D341Med (cell line): ENCODE measurements at regions not wholly inside any gene's neighbourhood (a gene's known extent, or its start where the extent isn't known, plus 50 kb on each side); places are given as distances from the start of the nearest gene placed in this dataset.
"Not testable (repeated sequence)": the region's sequence is repeated elsewhere in the genome, so short reads cannot be mapped to it uniquely, and the experiment has no call there.

Experiments used
- DNase-seq: peaks from one replicate; pipeline ENCODE4 v3.0.0; 2012; ENCODE audit warnings: low spot score

GRCh38 chr12:107144441-107144840 is 51.1 kb upstream of the CRY1 start:
- no peak for DNase-seq

DNA sequence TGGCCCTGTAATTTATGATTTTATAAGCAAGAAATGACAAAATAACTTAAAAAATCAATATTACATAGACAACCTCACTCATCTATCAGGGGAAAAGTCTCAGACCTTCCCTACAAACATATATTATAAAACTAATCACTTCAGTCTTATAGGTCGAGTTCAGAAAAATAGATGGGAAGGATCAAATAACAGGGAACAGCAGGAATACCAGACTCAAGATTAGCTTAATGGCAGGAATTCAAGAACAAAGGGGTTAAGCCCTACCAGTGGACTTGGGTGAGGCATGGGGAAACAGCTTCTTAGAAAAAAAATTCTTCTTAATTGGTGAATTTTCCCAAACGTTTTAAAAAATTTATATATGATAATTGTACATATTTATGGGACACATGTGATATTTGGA is 51.6 kb upstream of the CRY1 start:
- DNase-seq = no peak

- DNase-seq = no peak
Measured at GRCh38 chr12:107145397-107145796, 52.0 kb upstream of the CRY1 start.

GRCh38 chr12:107148107-107148506 is 54.8 kb upstream of the CRY1 start:
- DNase-seq = no peak

DNA sequence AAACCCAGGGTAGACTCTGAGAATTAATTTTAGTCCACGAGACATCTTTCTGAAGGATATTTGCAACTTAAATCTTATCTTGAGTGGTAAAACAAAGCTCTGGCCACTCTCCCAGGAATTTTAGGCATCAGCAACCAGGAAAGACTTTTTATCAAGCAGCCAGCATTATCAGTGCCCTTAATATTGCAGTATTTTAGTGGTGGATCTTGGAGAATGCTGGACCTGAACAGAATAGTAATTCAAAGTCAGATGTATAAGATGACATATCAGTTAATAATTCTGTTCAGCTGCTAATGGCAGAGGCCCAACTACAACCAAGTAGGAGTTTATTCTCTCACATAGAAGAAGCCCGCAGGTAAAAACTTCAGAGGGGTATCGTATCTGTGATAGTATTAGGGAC is 59.0 kb upstream of the CRY1 start:
- DNase-seq = no peak

DNA sequence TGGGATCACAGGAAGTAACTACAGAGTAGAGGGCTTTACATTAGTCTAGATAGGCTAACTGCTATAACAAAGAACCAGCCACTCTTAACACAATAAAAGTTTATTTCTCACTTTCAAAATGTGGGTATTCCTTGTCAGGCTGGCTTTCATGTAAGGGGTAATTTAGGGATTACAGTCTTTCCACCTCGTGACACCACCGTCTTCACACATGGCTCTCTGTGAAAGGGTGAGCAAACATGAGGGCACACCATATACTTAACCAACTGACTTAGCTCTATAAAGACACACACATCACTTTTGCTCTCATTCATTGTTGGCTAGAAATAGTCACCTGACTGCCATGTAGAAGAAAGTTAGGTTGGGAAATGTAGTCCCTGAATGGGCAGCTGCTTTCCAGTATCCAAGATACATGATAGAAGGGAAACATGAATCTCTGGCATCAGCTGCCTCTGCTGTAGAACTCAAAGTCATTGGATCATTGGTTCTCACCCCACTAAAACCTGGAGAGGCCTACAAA is 66.1 kb upstream of the CRY1 start:
- DNase-seq = no peak

DNA sequence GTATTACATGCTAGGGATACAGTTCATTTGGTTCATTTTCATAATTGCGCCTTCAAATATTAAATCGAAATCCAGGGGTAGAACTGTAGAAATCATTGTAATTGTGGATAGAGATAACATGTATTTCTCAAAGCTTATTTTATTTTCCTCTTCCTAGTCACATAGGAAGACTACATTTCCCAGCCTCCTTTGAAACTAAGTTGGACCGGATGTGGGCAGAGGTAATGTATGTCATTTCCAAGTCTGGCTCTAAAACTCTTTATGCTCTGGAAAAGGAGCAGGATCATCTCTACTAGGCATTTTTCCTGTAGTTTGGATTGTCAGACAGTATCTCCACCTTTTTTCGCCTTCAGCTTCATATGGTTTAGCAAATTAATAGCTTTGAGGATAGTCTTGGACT is 70.1 kb upstream of the CRY1 start:
- no peak for DNase-seq

GRCh38 chr12:107164392-107164791 is 71.0 kb upstream of the CRY1 start:
- DNase-seq = no peak

DNA sequence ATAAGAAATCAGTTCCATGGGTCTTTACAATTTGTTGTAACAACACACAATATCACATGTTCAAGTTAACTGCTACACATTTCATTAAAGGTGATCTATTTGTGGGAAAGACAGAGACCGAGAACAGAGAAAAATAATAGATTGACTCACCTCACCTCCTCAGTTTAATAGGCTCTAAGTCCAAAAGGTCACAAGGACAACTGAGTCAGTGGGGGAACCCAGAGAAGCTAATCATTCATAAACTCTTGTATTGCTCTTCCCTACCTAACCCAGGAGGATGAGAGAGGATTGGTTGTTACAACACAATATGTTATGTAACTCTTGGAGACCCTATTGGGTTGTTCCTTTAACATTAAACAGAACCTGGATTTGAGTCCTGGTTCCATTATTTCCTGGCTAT is 72.2 kb upstream of the CRY1 start:
- DNase-seq = no peak

DNA sequence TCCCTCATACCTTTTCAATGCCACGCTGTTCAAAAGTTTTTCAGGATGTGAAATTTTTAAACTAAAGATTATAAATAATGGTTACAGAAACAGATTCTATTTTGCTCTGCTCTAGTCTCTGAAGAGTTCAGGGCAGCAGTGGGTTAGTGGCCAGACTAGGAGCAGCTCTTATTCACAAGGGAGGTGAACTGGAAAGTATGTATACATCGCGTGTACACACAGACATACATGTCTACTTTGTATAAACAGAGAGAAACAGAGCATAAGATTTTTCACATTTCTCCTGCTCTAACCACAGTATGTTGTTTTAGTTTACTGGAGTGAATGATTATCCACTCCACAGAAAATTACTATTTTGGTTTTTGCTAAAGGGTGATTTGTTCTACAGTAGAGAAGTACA is 74.4 kb upstream of the CRY1 start:
- no peak for DNase-seq

DNA sequence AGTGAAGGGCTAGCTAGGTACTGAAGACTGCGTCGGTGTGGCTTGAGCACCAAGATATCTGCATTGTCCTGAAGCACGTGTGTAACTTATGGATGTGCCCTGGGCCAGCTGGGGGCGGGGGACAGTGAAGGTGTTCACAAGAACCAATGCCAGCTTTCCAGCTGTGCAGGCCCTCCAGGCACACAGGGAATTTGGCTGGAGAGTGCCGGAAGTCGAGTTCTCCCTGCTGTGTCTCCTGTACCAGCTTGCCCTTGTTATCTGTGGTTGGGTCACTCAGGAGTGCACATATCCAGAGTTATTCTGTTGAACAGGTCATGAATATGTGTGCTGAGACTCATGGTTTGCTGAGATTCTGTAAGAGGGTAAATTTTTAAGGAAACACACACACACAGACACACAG is 75.9 kb upstream of the CRY1 start:
- DNase-seq = no peak

- no peak for DNase-seq
Measured at GRCh38 chr12:107178776-107179175, 85.4 kb upstream of the CRY1 start.

DNA sequence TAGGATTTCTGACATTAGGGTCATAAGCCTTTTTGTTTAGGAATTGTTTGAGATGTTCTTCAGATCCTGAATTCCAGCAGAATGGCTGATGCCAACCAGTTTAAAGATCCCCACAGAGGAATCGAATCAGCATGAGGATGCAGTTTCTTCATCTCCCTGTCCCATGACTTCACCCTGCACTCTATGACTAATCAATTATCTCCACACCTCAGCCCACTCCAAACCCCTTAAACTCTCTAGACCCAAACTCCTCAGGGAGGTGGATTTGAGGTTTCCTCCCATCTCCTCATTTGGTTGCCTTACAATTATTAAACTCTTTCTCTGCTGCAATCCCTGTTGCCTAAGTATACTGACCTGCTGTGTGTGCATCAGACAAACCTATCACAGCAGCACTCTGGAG is 86.5 kb upstream of the CRY1 start:
- no peak for DNase-seq

DNA sequence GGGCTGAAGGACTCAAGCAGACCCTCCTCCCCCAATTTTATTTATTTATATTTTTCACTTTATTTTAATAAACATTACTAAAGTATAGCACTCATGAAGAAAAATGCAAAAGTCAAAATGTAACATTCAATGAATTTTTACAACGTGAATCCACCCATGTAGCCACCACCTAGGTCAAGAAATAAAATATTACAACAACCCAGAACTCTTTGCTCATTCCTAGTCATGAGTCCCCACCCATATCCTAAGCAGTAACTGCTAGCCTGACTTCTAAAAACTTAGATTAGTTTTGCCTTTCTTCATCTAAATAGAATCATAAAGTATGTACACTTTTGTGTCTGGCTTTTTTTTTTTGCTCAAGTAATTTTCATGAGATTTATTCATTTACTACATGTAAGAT is 86.9 kb upstream of the CRY1 start:
- DNase-seq = no peak

- no peak for DNase-seq
Measured at GRCh38 chr12:107184359-107184930, 91.1 kb upstream of the CRY1 start.

DNA sequence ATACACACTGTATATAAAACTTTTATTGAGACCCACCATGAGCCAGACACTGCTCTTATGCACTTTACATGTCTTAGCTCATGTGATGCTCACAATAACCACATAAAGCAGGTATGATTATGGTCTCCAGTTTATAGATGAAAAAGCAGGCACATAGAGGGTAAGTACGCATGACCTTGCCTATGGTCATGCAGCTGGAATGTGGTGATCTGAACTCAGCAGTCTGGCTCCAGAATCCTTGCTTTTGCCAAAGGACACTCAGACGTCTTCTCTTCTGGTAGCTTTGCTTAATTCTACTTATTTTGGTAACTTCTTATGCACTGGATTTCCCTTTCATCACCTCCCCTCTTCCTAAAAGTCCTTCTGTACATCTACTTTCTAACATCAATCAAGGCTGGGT is 103.3 kb upstream of the CRY1 start:
- no peak for DNase-seq

DNA sequence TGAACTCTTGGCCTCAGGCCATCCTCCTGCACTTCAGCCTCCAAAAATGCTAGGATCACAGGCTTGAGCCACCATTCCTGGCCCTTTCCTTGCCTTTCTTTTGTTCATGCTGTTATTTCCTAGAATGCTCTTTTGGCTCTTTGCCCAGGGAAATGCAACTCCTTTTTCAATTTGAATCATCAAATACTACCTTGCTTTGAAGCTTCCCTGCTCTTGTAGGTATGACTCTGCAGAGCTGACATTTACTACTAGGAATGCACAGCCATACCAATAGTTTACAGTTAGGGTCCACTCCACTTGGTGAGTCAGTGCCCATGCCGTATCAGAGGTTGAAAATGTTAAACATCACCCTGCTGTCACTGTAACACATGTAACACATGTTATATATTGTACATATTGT is 107.0 kb upstream of the CRY1 start:
- no peak for DNase-seq

DNA sequence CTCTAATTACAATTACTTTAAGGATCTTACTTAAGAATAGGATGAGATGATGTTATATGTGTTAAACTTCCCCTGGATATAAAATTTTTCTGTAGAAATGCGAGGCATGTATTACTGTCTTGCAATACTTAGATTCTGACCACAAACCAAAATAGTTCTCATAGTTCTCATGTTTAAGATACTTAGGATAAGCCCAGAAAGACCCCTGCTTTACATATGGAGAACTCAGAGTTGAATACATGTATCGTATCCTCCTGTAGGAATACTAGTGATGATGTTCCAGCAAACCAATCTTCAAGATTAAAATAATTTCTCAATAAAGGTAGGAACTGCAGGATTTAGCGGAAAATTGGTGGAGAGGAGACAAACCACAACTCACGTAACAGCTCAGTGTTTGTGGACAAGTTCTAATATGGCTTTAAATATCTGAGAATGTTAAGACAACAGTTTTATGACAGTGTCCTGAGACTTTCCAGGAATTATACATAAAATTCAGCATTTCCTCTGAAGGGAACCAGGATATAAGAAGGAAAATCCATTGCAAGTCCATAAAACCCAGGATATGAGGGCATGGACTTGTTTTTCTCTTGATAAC is 114.7 kb upstream of the CRY1 start:
- no peak for DNase-seq

- DNase-seq = not testable (repeated sequence)
Measured at GRCh38 chr12:107209700-107210099, 116.4 kb upstream of the CRY1 start.

DNA sequence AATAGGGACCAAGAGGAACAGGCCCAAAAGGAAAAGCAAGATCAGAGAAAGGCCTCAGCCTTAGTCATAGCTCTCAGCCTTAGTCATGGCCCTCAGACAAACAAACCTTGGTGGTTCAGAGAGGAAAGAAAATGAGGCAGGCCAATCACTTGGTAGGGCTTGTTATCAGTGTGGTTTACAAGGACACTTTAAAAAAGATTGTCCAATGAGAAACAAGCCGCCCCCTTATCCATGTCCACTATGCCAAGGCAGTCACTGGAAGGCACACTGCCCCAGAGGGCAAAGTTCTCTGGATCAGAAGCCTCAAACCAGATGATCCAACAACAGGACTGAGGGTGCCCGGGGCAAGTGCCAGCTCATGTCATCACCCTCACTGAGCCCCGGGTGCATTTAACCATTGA is 121.0 kb upstream of the CRY1 start:
- not testable (repeated sequence) for DNase-seq

DNA sequence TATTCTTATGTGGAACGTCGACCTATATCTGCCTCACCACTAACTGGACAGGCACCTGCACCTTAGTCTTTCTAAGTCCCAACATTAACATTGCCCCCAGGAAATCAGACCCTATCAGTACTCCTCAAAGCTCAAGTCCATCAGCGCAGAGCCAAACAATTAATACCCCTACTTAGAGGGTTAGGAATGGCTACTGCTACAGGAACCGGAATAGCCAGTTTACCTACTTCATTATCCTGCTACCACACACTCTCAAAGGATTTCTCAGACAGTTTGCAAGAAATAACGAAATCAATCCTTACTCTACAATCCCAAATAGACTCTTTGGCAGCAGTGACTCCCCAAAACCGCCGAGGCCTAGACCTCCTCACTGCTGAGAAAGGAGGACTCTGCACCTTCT is 123.1 kb upstream of the CRY1 start:
- DNase-seq = not testable (repeated sequence)

DNA sequence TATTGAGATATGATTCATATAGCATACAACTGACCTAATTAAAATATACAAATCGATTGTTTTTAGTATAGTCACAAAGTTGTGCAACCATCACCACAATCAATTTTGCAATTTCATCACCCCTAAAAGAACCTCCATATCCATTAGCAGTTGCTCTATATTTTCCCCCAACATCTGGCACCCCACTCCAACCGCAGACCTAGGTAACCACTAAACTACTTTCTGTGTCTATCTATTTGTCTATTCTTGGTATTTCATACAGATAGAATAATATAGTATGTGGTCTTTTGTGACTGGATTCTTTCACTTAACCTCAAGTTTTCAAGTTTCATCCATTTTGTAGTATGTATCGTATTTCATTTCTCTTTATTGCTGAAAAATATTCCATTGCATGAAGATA is 126.0 kb upstream of the CRY1 start:
- DNase-seq = no peak

GRCh38 chr12:107221913-107222312 is 128.6 kb upstream of the CRY1 start:
- no peak for DNase-seq

DNA sequence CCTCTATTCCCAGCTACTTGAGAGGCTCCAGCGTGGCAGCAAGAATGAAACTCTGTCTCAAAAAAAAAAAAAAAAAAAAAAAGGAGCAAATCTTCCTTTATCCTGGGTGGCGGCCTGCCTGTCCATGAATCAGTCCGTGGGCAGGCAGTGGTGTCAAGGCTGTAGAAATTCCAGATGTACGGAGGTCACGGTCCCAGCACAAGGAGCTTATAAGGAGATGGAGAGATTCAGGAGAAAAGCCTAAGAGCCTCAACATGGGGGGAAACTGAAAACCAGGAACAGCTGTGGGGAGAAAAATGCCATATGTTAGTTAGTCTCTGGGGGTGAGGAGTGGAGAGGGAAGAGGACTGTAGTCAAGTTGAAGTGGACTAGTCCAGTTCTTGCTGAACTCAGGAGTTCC is 130.5 kb upstream of the CRY1 start:
- DNase-seq = no peak
